GM23338 (cell line): ENCODE measurements at regions not wholly inside any gene's neighbourhood (a gene's known extent, or its start where the extent isn't known, plus 50 kb on each side); places are given as distances from the start of the nearest gene placed in this dataset.

Experiments
- ATAC-seq: fragments of 200-7000 bp; cut with Tn5 transposase; 3 replicates; pipeline ENCODE4 v1.9.1; 2020
- DNase-seq: peaks from one replicate; pipeline ENCODE4 v3.0.0-alpha.2; 2015; ENCODE audit warnings: low spot score
- H2AFZ ChIP-seq: fragments of 200-600 bp; sonication (generic); 2 replicates; pipeline ENCODE4 v1.8.0; 2016; ENCODE audit warnings: antibody characterized with exemption, mild to moderate bottlenecking, moderate library complexity
- H3F3A ChIP-seq: fragments of 200-600 bp; sonication (generic); replicated peaks from 2 replicates; pipeline ENCODE4 v1.8.0; 2017; ENCODE audit warnings: antibody characterized with exemption, mixed run types, low read depth
- H3K27ac ChIP-seq: fragments of 200-600 bp; sonication (generic); 2 replicates; pipeline ENCODE4 v1.6.1; 2016; ENCODE audit warnings: low read depth
- H3K27me3 ChIP-seq: fragments of 200-600 bp; sonication (generic); 2 replicates; pipeline ENCODE4 v1.8.0; 2016; ENCODE audit warnings: mild to moderate bottlenecking, mixed run types, moderate library complexity; ENCODE audit not compliant: insufficient read depth
- H3K36me3 ChIP-seq: fragments of 200-600 bp; sonication (generic); 2 replicates; pipeline ENCODE4 v1.8.0; 2016; ENCODE audit warnings: mild to moderate bottlenecking; ENCODE audit not compliant: insufficient read depth
- H3K4me1 ChIP-seq: fragments of 200-600 bp; sonication (generic); 2 replicates; pipeline ENCODE4 v1.8.0; 2016; ENCODE audit warnings: mild to moderate bottlenecking, moderate library complexity; ENCODE audit not compliant: insufficient read depth
- H3K4me2 ChIP-seq: fragments of 200-600 bp; sonication (generic); 2 replicates; pipeline ENCODE4 v1.7.1; 2017; ENCODE audit warnings: mixed run types
- H3K4me3 ChIP-seq: fragments of 200-600 bp; sonication (generic); 2 replicates; pipeline ENCODE4 v1.6.1; 2016; ENCODE audit warnings: mixed run types
- H3K79me2 ChIP-seq: fragments of 200-600 bp; sonication (generic); replicated peaks from 2 replicates; pipeline ENCODE4 v1.8.0; 2017; ENCODE audit warnings: mild to moderate bottlenecking; ENCODE audit not compliant: insufficient read depth
- H3K9me2 ChIP-seq: fragments of 200-600 bp; sonication (generic); 2 replicates; pipeline ENCODE4 v1.8.0; 2017; ENCODE audit not compliant: insufficient read depth
- H4K20me1 ChIP-seq: fragments of 200-600 bp; sonication (generic); replicated peaks from 2 replicates; pipeline ENCODE4 v1.8.0; 2017; ENCODE audit warnings: mild to moderate bottlenecking; ENCODE audit not compliant: insufficient read depth
- H3K27ac Mint-ChIP-seq: 2 replicates; pipeline ENCODE4 v1.8.0; 2020; ENCODE audit warnings: inconsistent platforms, mild to moderate bottlenecking, moderate library complexity, mixed read lengths
- H3K27me3 Mint-ChIP-seq: 3 replicates; pipeline ENCODE4 v1.8.0; 2022; ENCODE audit warnings: low read depth, mild to moderate bottlenecking, moderate library complexity, mixed read lengths, inconsistent platforms; ENCODE audit not compliant: insufficient read depth, poor library complexity
- H3K36me3 Mint-ChIP-seq: 3 replicates; pipeline ENCODE4 v1.8.0; 2021; ENCODE audit warnings: low read depth, mild to moderate bottlenecking, inconsistent platforms, moderate library complexity, mixed read lengths
- H3K4me1 Mint-ChIP-seq: 3 replicates; pipeline ENCODE4 v1.8.0; 2020; ENCODE audit warnings: mild to moderate bottlenecking, inconsistent platforms, mixed read lengths
- H3K4me3 Mint-ChIP-seq: 3 replicates; pipeline ENCODE4 v1.8.0; 2021; ENCODE audit warnings: moderate library complexity, mild to moderate bottlenecking, inconsistent platforms, mixed read lengths
- H3K9me3 Mint-ChIP-seq: 3 replicates; pipeline ENCODE4 v1.8.0; 2020; ENCODE audit warnings: moderate library complexity, mild to moderate bottlenecking, inconsistent platforms, mixed read lengths
- CREB1 ChIP-seq: fragments of 250-450 bp; sonication (Bioruptor Pico); IDR thresholded peaks from 2 replicates; pipeline ENCODE4 v1.5.0; 2020; ENCODE audit warnings: low read depth, mild to moderate bottlenecking, moderate library complexity
- EZH2phosphoT487 ChIP-seq: fragments of 200-600 bp; sonication (generic); IDR thresholded peaks from one replicate; pipeline ENCODE4 v1.8.1; 2018; ENCODE audit warnings: antibody characterized with exemption; ENCODE audit not compliant: unreplicated experiment
- JUNB ChIP-seq: IDR thresholded peaks from one replicate; pipeline ENCODE4 v1.6.1; 2016; ENCODE audit warnings: antibody characterized with exemption; ENCODE audit not compliant: unreplicated experiment
- NANOG ChIP-seq: IDR thresholded peaks from 2 replicates; pipeline ENCODE4 v1.6.1; 2016; ENCODE audit warnings: antibody characterized with exemption, borderline replicate concordance
- POLR2AphosphoS5 ChIP-seq: IDR thresholded peaks from 2 replicates; pipeline ENCODE4 v1.6.1; 2016; ENCODE audit warnings: antibody characterized with exemption, low read depth
- REST ChIP-seq: IDR thresholded peaks from one replicate; pipeline ENCODE4 v1.6.1; 2018; ENCODE audit warnings: antibody characterized with exemption; ENCODE audit not compliant: unreplicated experiment
- STAT1 ChIP-seq: IDR thresholded peaks from one replicate; pipeline ENCODE4 v1.6.1; 2016; ENCODE audit warnings: antibody characterized with exemption; ENCODE audit not compliant: unreplicated experiment
- ZNF331 ChIP-seq: fragments of 250-450 bp; sonication (Bioruptor Pico); IDR thresholded peaks from 2 replicates; pipeline ENCODE4 v1.5.0; 2020; ENCODE audit warnings: low read depth, mild to moderate bottlenecking, moderate library complexity
- ZNF462 ChIP-seq: fragments of 250-450 bp; sonication (Bioruptor Pico); IDR thresholded peaks from 2 replicates; pipeline ENCODE4 v1.5.0; 2020; ENCODE audit warnings: mild to moderate bottlenecking, moderate library complexity
- TF ChIP-seq, protein P1 (sequence below): IDR thresholded peaks from 2 replicates; pipeline ENCODE4 v1.6.1; 2016; ENCODE audit warnings: antibody characterized with exemption

- Histone ChIP-seq H3K27me3 (no peaks in the 10 kb centered on the region), H3K4me2 (no peak overlapping the region), H2AFZ (no peak overlapping the region), H3K36me3 (no peaks in the 10 kb centered on the region), H3K79me2 (no peaks in the 10 kb centered on the region), H3K4me3 (no peak overlapping the region), H3K4me1 (peaks cover 34% of the 10 kb centered on the region), H3K9me2 (no peaks in the 10 kb centered on the region), H4K20me1 (no peaks in the 10 kb centered on the region), H3F3A (no peaks in the 10 kb centered on the region), H3K27ac (no peak overlapping the region)
- Mint-ChIP-seq H3K4me1 (peaks cover 59% of the 10 kb centered on the region), H3K4me3 (no peak overlapping the region), H3K36me3 (no peaks in the 10 kb centered on the region), H3K27me3 (peaks cover 4% of the 10 kb centered on the region), H3K27ac (no peak overlapping the region), H3K9me3 (no peaks in the 10 kb centered on the region; the same call in 2 of the 3 replicates)
- no peak for ATAC-seq
- DNase-seq: no peak
- no peak for TF ChIP-seq ZNF331 (CRISPR knock-in tag)
- TF ChIP-seq POLR2AphosphoS5: no peak
- TF ChIP-seq, protein P1, sequence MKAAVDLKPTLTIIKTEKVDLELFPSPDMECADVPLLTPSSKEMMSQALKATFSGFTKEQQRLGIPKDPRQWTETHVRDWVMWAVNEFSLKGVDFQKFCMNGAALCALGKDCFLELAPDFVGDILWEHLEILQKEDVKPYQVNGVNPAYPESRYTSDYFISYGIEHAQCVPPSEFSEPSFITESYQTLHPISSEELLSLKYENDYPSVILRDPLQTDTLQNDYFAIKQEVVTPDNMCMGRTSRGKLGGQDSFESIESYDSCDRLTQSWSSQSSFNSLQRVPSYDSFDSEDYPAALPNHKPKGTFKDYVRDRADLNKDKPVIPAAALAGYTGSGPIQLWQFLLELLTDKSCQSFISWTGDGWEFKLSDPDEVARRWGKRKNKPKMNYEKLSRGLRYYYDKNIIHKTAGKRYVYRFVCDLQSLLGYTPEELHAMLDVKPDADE: no peak
- TF ChIP-seq EZH2phosphoT487: no peak
- TF ChIP-seq STAT1: no peak
- no peak for TF ChIP-seq REST
- TF ChIP-seq CREB1: no peak
- TF ChIP-seq NANOG: no peak
- TF ChIP-seq JUNB: no peak
- TF ChIP-seq ZNF462 (CRISPR knock-in tag): no peak
These were observed 149.0 kb upstream of the ANK2 start for GRCh38 chr4:112900416-112900815.
